ENCODE measurements at regions not wholly inside any gene's neighbourhood (a gene's known extent, or its start where the extent isn't known, plus 50 kb on each side); places are given as distances from the start of the nearest gene placed in this dataset.

DNA sequence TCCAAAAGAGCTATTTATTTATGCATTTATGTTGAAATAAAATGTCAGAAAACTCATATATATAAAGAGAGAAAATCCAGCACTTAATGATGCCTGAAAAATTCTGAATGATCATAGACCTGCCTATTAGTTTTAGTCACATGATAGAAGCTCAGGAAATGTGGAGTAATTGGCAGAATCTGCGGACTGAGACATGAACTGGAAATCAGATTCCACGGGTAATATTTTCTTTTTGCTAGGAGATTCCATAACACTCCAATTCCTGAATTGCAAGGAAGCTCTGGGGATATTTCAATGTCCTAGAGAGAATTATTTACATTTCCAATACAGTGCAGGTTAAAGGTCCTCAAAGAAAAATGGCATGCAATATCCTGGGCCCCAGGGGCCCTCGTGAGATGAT, 778.8 kb downstream of the SEMA5A start:
- TF ChIP-seq, protein P1, sequence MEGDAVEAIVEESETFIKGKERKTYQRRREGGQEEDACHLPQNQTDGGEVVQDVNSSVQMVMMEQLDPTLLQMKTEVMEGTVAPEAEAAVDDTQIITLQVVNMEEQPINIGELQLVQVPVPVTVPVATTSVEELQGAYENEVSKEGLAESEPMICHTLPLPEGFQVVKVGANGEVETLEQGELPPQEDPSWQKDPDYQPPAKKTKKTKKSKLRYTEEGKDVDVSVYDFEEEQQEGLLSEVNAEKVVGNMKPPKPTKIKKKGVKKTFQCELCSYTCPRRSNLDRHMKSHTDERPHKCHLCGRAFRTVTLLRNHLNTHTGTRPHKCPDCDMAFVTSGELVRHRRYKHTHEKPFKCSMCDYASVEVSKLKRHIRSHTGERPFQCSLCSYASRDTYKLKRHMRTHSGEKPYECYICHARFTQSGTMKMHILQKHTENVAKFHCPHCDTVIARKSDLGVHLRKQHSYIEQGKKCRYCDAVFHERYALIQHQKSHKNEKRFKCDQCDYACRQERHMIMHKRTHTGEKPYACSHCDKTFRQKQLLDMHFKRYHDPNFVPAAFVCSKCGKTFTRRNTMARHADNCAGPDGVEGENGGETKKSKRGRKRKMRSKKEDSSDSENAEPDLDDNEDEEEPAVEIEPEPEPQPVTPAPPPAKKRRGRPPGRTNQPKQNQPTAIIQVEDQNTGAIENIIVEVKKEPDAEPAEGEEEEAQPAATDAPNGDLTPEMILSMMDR (IDR thresholded peaks at IDR 0.05; ENCODE audit: low read depth, low read length, poor library complexity, severe bottlenecking) = no peak
- TF ChIP-seq EZH2phosphoT487 (IDR thresholded peaks at IDR 0.05; ENCODE audit: borderline replicate concordance, low read length) = no peak
